Activated naive CD8-positive, alpha-beta T cell treated with anti-CD3 and anti-CD28 coated beads, Interleukin-2, amount 50 U/mL, for 16 hours (primary cell): ENCODE measurements at regions not wholly inside any gene's neighbourhood (a gene's known extent, or its start where the extent isn't known, plus 50 kb on each side); places are given as distances from the start of the nearest gene placed in this dataset.
"Not testable (repeated sequence)": the region's sequence is repeated elsewhere in the genome, so short reads cannot be mapped to it uniquely, and the experiment has no call there.

Source experiments
- DNase-seq: peaks from one replicate; pipeline ENCODE4 v3.0.0-alpha.2; 2020; ENCODE audit warnings: low read depth, low spot score

GRCh38 chr13:109331898-109332297 is 454.5 kb downstream of the IRS2 start:
- DNase-seq: no peak

GRCh38 chr13:109331011-109331433 is 455.4 kb downstream of the IRS2 start:
- DNase-seq: no peak

GRCh38 chr13:109330123-109330522 is 456.3 kb downstream of the IRS2 start:
- DNase-seq: no peak

- DNase-seq: no peak
These were observed 457.2 kb downstream of the IRS2 start for GRCh38 chr13:109329175-109329574.

- DNase-seq: no peak
These were observed 459.8 kb downstream of the IRS2 start for GRCh38 chr13:109326601-109327000.

- DNase-seq: no peak
These were observed 463.0 kb downstream of the IRS2 start for GRCh38 chr13:109323338-109323737.

GRCh38 chr13:109318945-109319590 is 467.3 kb downstream of the IRS2 start:
- DNase-seq: no peak

- DNase-seq: no peak
These were observed 470.9 kb downstream of the IRS2 start for GRCh38 chr13:109315481-109315880.

GRCh38 chr13:109314101-109314500 is 472.3 kb downstream of the IRS2 start:
- no peak for DNase-seq

- DNase-seq: no peak
These were observed 474.0 kb downstream of the IRS2 start for GRCh38 chr13:109312399-109312798.

GRCh38 chr13:109311431-109311976 is 474.9 kb downstream of the IRS2 start:
- DNase-seq: not testable (repeated sequence)

GRCh38 chr13:109309625-109310363 is 476.6 kb downstream of the IRS2 start:
- no peak for DNase-seq

GRCh38 chr13:109307027-109307426 is 479.4 kb downstream of the IRS2 start:
- DNase-seq: no peak

- no peak for DNase-seq
These were observed 484.7 kb downstream of the IRS2 start for GRCh38 chr13:109301726-109302125.

GRCh38 chr13:109301276-109301675 is 485.1 kb downstream of the IRS2 start:
- DNase-seq: no peak

- DNase-seq: no peak
These were observed 488.8 kb downstream of the IRS2 start for GRCh38 chr13:109297628-109298027.

- no peak for DNase-seq
These were observed 493.2 kb downstream of the IRS2 start for GRCh38 chr13:109293166-109293565.

- no peak for DNase-seq
These were observed 498.2 kb downstream of the IRS2 start for GRCh38 chr13:109288151-109288709.

GRCh38 chr13:109287553-109287952 is 498.8 kb downstream of the IRS2 start:
- DNase-seq: no peak

GRCh38 chr13:109285586-109285985 is 500.8 kb downstream of the IRS2 start:
- DNase-seq: no peak

- no peak for DNase-seq
These were observed 504.3 kb downstream of the IRS2 start for GRCh38 chr13:109281903-109282635.
